Esophagus muscularis mucosa (tissue), 4 donors: ENCODE measurements at regions not wholly inside any gene's neighbourhood (a gene's known extent, or its start where the extent isn't known, plus 50 kb on each side); places are given as distances from the start of the nearest gene placed in this dataset.
A peak's percentile ranks its signal among the peaks of the same experiment; 100 is the strongest.

Source experiments
- DNase-seq: peaks from one replicate; pipeline ENCODE4 v3.0.0-alpha.2; 2017; ENCODE audit errors: extremely low spot score
- H3K27ac ChIP-seq, 4 donors: fragments of 200-600 bp; sonication (generic); replicated peaks in 1 of 4; 1 replicate in 3 of 4; 2 replicates in 1 of 4; pipeline ENCODE4 v1.5.1; 2016 to 2019; ENCODE audit warnings: mild to moderate bottlenecking in 1 of 4
- H3K27me3 ChIP-seq, 4 donors: fragments of 200-600 bp; sonication (generic); one replicate each; pipeline versions ENCODE4 v1.5.1 to v1.6.0; 2016 to 2019
- H3K36me3 ChIP-seq, 4 donors: fragments of 200-600 bp; sonication (generic); one replicate each; pipeline ENCODE4 v1.5.1; 2016 to 2019
- H3K4me1 ChIP-seq, 4 donors: fragments of 200-600 bp; sonication (generic); one replicate each; pipeline ENCODE4 v1.5.1; 2016 to 2019
- H3K4me3 ChIP-seq, 4 donors: fragments of 200-600 bp; sonication (generic); 1 replicate in 2 of 4; 2 replicates in 2 of 4; pipeline ENCODE4 v1.5.1; 2016 to 2019; ENCODE audit warnings: mild to moderate bottlenecking in 4 of 4, moderate library complexity in 1 of 4
- H3K9me3 ChIP-seq, 4 donors: fragments of 200-600 bp; sonication (generic); 1 replicate in 3 of 4; 2 replicates in 1 of 4; pipeline ENCODE4 v1.5.1; 2016 to 2019
- EP300 ChIP-seq: sonication (generic); formaldehyde crosslinking; IDR thresholded peaks from one replicate; pipeline ENCODE4 v1.6.1; 2017; ENCODE audit warnings: antibody characterized with exemption
- POLR2A ChIP-seq: fragments of 450-650 bp; IDR thresholded peaks from one replicate; pipeline ENCODE4 v1.6.1; 2017; ENCODE audit warnings: antibody characterized with exemption, moderate library complexity, mild to moderate bottlenecking, low read depth
- POLR2AphosphoS5 ChIP-seq, 2 donors: sonication (generic); formaldehyde crosslinking; IDR thresholded peaks; one replicate each; pipeline ENCODE4 v1.6.1; 2017; ENCODE audit warnings: antibody characterized with exemption in 2 of 2
- WGBS: methylation state at CpG from one replicate; pipeline ENCODE4 v1.1.5; 2018; 5-methylcytosine and 5-hydroxymethylcytosine counted together
- intact Hi-C: fragments of 100-400 bp; cut with DNase I; formaldehyde crosslinking; loops from one replicate; pipeline ENCODE4 v1.15.1; 2023
- TF ChIP-seq, protein P1 (sequence below), 3 experiments: fragments of 200-600 bp in 2 of 3; fragments of 450-650 bp in 1 of 3; sonication (generic) in 2 of 3; IDR thresholded peaks; one replicate each; pipeline ENCODE4 v1.5.1; 2017 to 2019; ENCODE audit warnings: antibody characterized with exemption in 3 of 3, mild to moderate bottlenecking in 2 of 3, moderate library complexity in 1 of 3

- intact Hi-C loops, result no loop called here
- H3K27ac ChIP-seq, result no peak overlapping the region
- peaks cover 0 to 11% (median 0%) of the 10 kb centered on the region in 4 donors for H3K27me3 ChIP-seq
- no peaks in the 10 kb centered on the region for H3K9me3 ChIP-seq
- no peak overlapping the region for H3K4me3 ChIP-seq
- WGBS, result 61% methylated on average over 2 of the region's 2 CpGs
- DNase-seq, result no peak
- H3K4me1 ChIP-seq, result peaks cover 0 to 3% (median 0%) of the 10 kb centered on the region in 4 donors
- no peak for TF ChIP-seq POLR2A
- TF ChIP-seq POLR2AphosphoS5 (IDR thresholded peaks at IDR 0.05), result no peak
- TF ChIP-seq, protein P1, sequence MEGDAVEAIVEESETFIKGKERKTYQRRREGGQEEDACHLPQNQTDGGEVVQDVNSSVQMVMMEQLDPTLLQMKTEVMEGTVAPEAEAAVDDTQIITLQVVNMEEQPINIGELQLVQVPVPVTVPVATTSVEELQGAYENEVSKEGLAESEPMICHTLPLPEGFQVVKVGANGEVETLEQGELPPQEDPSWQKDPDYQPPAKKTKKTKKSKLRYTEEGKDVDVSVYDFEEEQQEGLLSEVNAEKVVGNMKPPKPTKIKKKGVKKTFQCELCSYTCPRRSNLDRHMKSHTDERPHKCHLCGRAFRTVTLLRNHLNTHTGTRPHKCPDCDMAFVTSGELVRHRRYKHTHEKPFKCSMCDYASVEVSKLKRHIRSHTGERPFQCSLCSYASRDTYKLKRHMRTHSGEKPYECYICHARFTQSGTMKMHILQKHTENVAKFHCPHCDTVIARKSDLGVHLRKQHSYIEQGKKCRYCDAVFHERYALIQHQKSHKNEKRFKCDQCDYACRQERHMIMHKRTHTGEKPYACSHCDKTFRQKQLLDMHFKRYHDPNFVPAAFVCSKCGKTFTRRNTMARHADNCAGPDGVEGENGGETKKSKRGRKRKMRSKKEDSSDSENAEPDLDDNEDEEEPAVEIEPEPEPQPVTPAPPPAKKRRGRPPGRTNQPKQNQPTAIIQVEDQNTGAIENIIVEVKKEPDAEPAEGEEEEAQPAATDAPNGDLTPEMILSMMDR (IDR thresholded peaks at IDR 0.05), result no peak
- TF ChIP-seq EP300, result no peak
- no peaks in the 10 kb centered on the region for H3K36me3 ChIP-seq
Measured at GRCh38 chr17:33987162-33987561, 267.9 kb upstream of the CCL2 start.

- peaks cover 0 to 11% (median 0%) of the 10 kb centered on the region in 4 donors for H3K27me3 ChIP-seq
Measured at GRCh38 chr17:33989361-33990148, 265.5 kb upstream of the CCL2 start.

GRCh38 chr17:33990943-33991706 is 264.0 kb upstream of the CCL2 start:
- DNase-seq, result peak; percentile 86
- 57% methylated on average over 3 of the region's 3 CpGs for whole genome bisulfite sequencing
- intact Hi-C loops, result no loop called here

More at GRCh38 chr17:33989361-33990148, 265.5 kb upstream of the CCL2 start:
- Histone ChIP-seq H3K4me3 (no peak overlapping the region), H3K4me1 (no peaks in the 10 kb centered on the region), H3K9me3 (no peaks in the 10 kb centered on the region), H3K27ac (no peak overlapping the region), H3K36me3 (no peaks in the 10 kb centered on the region)
- WGBS, result 58% methylated on average over 8 of the region's 8 CpGs
- no peak for TF ChIP-seq POLR2A
- no peak for TF ChIP-seq POLR2AphosphoS5 (IDR thresholded peaks at IDR 0.05)
- TF ChIP-seq, protein P1 (IDR thresholded peaks at IDR 0.05), result no peak
- TF ChIP-seq EP300, result no peak
- peak; percentile 34 for DNase-seq
- intact Hi-C loops, result no loop called here

GRCh38 chr17:33992113-33992512 is 263.0 kb upstream of the CCL2 start:
- H3K9me3 ChIP-seq, result peaks cover 0 to 10% (median 3%) of the 10 kb centered on the region in 4 donors
- DNase-seq, result peak; percentile 29
- TF ChIP-seq POLR2A, result no peak
- TF ChIP-seq EP300, result no peak
- no peak for TF ChIP-seq POLR2AphosphoS5 (IDR thresholded peaks at IDR 0.05)
- TF ChIP-seq, protein P1 (IDR thresholded peaks at IDR 0.05), result no peak
- intact Hi-C loops, result no loop called here
- peaks cover 0 to 11% (median 0%) of the 10 kb centered on the region in 4 donors for H3K27me3 ChIP-seq
- no peaks in the 10 kb centered on the region for H3K36me3 ChIP-seq
- H3K27ac ChIP-seq, result no peak overlapping the region
- H3K4me1 ChIP-seq, result no peaks in the 10 kb centered on the region
- WGBS, result 87% methylated on average over 5 of the region's 5 CpGs
- no peak overlapping the region for H3K4me3 ChIP-seq

More at GRCh38 chr17:33990943-33991706, 264.0 kb upstream of the CCL2 start:
- Histone ChIP-seq H3K9me3 (no peaks in the 10 kb centered on the region), H3K27me3 (peaks cover 0 to 11% (median 0%) of the 10 kb centered on the region in 4 donors), H3K27ac (no peak overlapping the region), H3K36me3 (no peaks in the 10 kb centered on the region), H3K4me3 (no peak overlapping the region), H3K4me1 (no peaks in the 10 kb centered on the region)
- TF ChIP-seq POLR2A (no peak), EP300 (no peak), POLR2AphosphoS5 (IDR thresholded peaks at IDR 0.05) (no peak)
- TF ChIP-seq, protein P1 (IDR thresholded peaks at IDR 0.05), result no peak
